ENCODE measurements at regions not wholly inside any gene's neighbourhood (a gene's known extent, or its start where the extent isn't known, plus 50 kb on each side); places are given as distances from the start of the nearest gene placed in this dataset.

DNA sequence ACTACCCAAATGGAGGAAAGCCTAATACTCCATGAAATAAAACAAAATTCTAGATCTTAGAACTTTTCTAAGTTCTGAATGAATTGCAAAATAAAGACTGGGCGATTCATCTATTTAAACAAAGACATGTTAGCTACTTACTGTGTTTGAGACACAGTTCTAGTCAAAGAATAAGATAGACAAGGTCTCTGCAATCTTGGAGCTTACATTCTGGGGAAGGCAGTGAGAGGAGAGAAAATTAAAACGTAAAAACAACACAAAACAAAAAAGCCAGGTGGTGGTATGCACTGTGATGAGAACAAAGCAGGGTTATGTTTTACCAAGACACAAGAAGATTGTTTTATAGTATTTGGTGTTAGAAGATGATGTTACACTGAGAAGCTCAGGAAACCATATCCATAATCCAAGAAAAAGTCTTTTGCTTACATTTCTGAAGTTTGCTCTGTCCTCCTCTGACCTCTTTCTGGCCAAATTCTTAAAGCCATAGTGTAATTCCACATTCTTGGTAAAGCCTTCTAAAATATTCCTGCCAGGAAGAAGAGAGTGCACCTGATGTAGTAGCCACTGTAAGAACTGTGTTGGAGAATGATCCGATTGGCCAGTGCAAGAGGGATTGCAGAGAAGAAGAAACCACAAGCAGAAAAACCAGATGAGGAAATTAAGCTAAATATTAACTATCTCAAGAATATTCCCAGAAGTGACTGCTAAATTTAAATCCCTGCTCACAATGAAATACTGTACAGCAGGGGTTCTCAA, 218.4 kb downstream of the PCSK1 start:
- BruUV-seq (replicated peaks), result no TSS peak
- H3K79me2 ChIP-seq (ENCODE audit: control insufficient read depth, insufficient read depth, low read length), result no peaks in the 10 kb centered on the region
- H3K9ac ChIP-seq (replicated peaks; ENCODE audit: extremely low read depth, insufficient read depth, low read length), result no peak overlapping the region
- H3K36me3 ChIP-seq (ENCODE audit: control insufficient read depth in 2 of 2, extremely low read depth in 1 of 2, insufficient read depth in 2 of 2, low read length in 2 of 2), result no peaks in the 10 kb centered on the region
- DNase-seq (ENCODE audit: low read depth, low spot score), result no peak
- H3K9me1 ChIP-seq (replicated peaks; ENCODE audit: control insufficient read depth, extremely low read depth, insufficient read depth, low read length), result no peaks in the 10 kb centered on the region
- H3K4me2 ChIP-seq (ENCODE audit: insufficient read depth, low read length), result no peak overlapping the region
- dilution Hi-C loops (cut with MboI; ENCODE audit: extremely low pct_ligation_motif_present, low sequenced_read_pairs) (no loop called here), intact Hi-C loops (cut with micrococcal nuclease) (no loop called here)
- H3K27ac ChIP-seq (ENCODE audit: insufficient read depth, low read depth, low read length), result no peak overlapping the region
- POLR2A ChIA-PET, result no interaction called here
- TF ChIP-seq, protein P1, sequence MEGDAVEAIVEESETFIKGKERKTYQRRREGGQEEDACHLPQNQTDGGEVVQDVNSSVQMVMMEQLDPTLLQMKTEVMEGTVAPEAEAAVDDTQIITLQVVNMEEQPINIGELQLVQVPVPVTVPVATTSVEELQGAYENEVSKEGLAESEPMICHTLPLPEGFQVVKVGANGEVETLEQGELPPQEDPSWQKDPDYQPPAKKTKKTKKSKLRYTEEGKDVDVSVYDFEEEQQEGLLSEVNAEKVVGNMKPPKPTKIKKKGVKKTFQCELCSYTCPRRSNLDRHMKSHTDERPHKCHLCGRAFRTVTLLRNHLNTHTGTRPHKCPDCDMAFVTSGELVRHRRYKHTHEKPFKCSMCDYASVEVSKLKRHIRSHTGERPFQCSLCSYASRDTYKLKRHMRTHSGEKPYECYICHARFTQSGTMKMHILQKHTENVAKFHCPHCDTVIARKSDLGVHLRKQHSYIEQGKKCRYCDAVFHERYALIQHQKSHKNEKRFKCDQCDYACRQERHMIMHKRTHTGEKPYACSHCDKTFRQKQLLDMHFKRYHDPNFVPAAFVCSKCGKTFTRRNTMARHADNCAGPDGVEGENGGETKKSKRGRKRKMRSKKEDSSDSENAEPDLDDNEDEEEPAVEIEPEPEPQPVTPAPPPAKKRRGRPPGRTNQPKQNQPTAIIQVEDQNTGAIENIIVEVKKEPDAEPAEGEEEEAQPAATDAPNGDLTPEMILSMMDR (IDR thresholded peaks at IDR 0.05; ENCODE audit: extremely low read depth in 1 of 2, insufficient read depth in 1 of 2, low read depth in 1 of 2, low read length in 2 of 2), result no peak
- TF ChIP-seq GATA2 (IDR thresholded peaks at IDR 0.05; ENCODE audit: insufficient read depth, insufficient read length, low read depth, low read length) (no peak), FOS (IDR thresholded peaks at IDR 0.05; ENCODE audit: borderline replicate concordance, insufficient read depth, low read length) (no peak), POLR2AphosphoS5 (IDR thresholded peaks at IDR 0.05; ENCODE audit: insufficient read depth, low read depth, low read length) (no peak), EZH2 (IDR thresholded peaks at IDR 0.05; ENCODE audit: borderline replicate concordance, low read depth, low read length, severe bottlenecking) (no peak), MAX (IDR thresholded peaks at IDR 0.05; ENCODE audit: insufficient read depth, insufficient read length) (no peak), JUN (IDR thresholded peaks at IDR 0.05; ENCODE audit: borderline replicate concordance, insufficient read depth, insufficient read length, low read depth) (no peak), POLR2A (IDR thresholded peaks at IDR 0.05; ENCODE audit: low read depth, low read length) (no peak), MYC (IDR thresholded peaks at IDR 0.05; ENCODE audit: low read depth, low read length) (no peak)
- no peak overlapping the region for H3K4me3 ChIP-seq (replicated peaks in 1 of 3; ENCODE audit: insufficient read depth in 1 of 3, low read depth in 1 of 3, low read length in 3 of 3)
- no peaks in the 10 kb centered on the region for H4K20me1 ChIP-seq (replicated peaks; ENCODE audit: control insufficient read depth, extremely low read depth, insufficient read depth, low read length)
- no peaks in the 10 kb centered on the region for H3K27me3 ChIP-seq (ENCODE audit: control insufficient read depth in 2 of 2, insufficient read depth in 2 of 2, low read length in 2 of 2)
- no peak for FAIRE-seq
- H3K9me3 ChIP-seq (replicated peaks; ENCODE audit: control insufficient read depth, insufficient read depth, low read length), result no peaks in the 10 kb centered on the region
- H2AFZ ChIP-seq (ENCODE audit: low read depth, low read length), result no peak overlapping the region
- no peaks in the 10 kb centered on the region for H3K4me1 ChIP-seq (ENCODE audit: control insufficient read depth, extremely low read depth, insufficient read depth, low read length)
- CTCF ChIA-PET, result interaction anchor here (0.8 kb wide), 1 partner anchor 11 kb away, joined by 3 read pairs; no protein-coding TSS in a partner anchor
